Nephron (organoid): ENCODE measurements at regions not wholly inside any gene's neighbourhood (a gene's known extent, or its start where the extent isn't known, plus 50 kb on each side); places are given as distances from the start of the nearest gene placed in this dataset.

Experiments used
- H3K27ac Mint-ChIP-seq, 3 experiments: 2 replicates each; pipeline ENCODE4 v1.8.0; 2020; ENCODE audit warnings: mixed read lengths in 3 of 3, mild to moderate bottlenecking in 2 of 3, moderate library complexity in 1 of 3
- H3K27me3 Mint-ChIP-seq: 2 replicates; pipeline ENCODE4 v1.8.0; 2021; ENCODE audit warnings: low read depth, mild to moderate bottlenecking, moderate library complexity, mixed read lengths
- H3K36me3 Mint-ChIP-seq: 2 replicates; pipeline ENCODE4 v1.8.0; 2020; ENCODE audit warnings: low read depth, mixed read lengths
- H3K4me1 Mint-ChIP-seq: 2 replicates; pipeline ENCODE4 v1.8.0; 2020; ENCODE audit warnings: mixed read lengths
- H3K4me3 Mint-ChIP-seq, 3 experiments: 2 replicates each; pipeline ENCODE4 v1.8.0; 2020; ENCODE audit warnings: mild to moderate bottlenecking in 3 of 3, mixed read lengths in 3 of 3, moderate library complexity in 2 of 3
- H3K9me3 Mint-ChIP-seq: 2 replicates; pipeline ENCODE4 v1.8.0; 2020; ENCODE audit warnings: mixed read lengths
- CTCF ChIP-seq, 3 experiments: fragments of 200-600 bp; sonication (generic); IDR thresholded peaks; one replicate each; pipeline ENCODE4 v1.5.0; 2021; ENCODE audit warnings: antibody characterized with exemption in 3 of 3; ENCODE audit not compliant: unreplicated experiment in 3 of 3

- Mint-ChIP-seq H3K4me1 (peaks cover 13% of the 10 kb centered on the region), H3K36me3 (no peaks in the 10 kb centered on the region), H3K27me3 (peaks cover 7% of the 10 kb centered on the region), H3K9me3 (peaks cover 7% of the 10 kb centered on the region), H3K27ac (no peak overlapping the region), H3K4me3 (no peak overlapping the region)
- TF ChIP-seq CTCF (IDR thresholded peaks at IDR 0.05; ENCODE audit: unreplicated experiment in 3 of 3) = no peak
Measured at GRCh38 chr9:7226007-7226640, 468.4 kb downstream of the KDM4C start.
